ENCODE measurements at regions not wholly inside any gene's neighbourhood (a gene's known extent, or its start where the extent isn't known, plus 50 kb on each side); places are given as distances from the start of the nearest gene placed in this dataset.

DNA sequence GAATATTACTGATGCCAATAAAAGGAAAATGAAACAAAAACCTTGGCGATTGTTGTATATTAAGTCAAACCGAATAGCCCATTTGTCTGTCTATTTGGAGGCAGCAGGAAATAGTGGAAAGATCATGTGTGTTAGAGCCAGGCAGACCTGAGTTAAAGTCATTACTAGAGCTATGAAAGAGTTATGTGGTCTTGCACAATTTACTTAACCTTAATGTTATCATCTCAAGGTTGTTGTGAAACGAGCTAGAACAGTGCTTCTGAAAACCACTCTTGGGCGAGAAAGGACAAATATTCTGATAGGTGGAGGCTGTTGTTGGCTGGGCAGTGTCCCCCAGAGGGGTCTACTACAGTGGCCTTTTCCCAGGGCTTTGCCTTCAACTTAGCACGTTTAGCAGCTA is 60.0 kb upstream of the NUP160 start:
- ATAC-seq, result no peak
- Histone ChIP-seq H3K79me2 (replicated peaks; ENCODE audit: insufficient read depth) (no peaks in the 10 kb centered on the region), H2AFZ (no peak overlapping the region; the same call in 1 of the 2 replicates), H3K9me2 (ENCODE audit: insufficient read depth) (0 out of 2 replicates have a peak, but pooled peaks cover 3% of the 10 kb centered on the region), H3F3A (replicated peaks; ENCODE audit: low read depth) (no peaks in the 10 kb centered on the region), H3K4me2 (no peak overlapping the region), H3K27ac (ENCODE audit: low read depth) (no peak overlapping the region), H3K4me1 (ENCODE audit: insufficient read depth) (no peaks in the 10 kb centered on the region), H4K20me1 (replicated peaks; ENCODE audit: insufficient read depth) (no peaks in the 10 kb centered on the region), H3K36me3 (ENCODE audit: insufficient read depth) (no peaks in the 10 kb centered on the region), H3K27me3 (ENCODE audit: insufficient read depth) (no peaks in the 10 kb centered on the region), H3K4me3 (no peak overlapping the region)
- Mint-ChIP-seq H3K36me3 (ENCODE audit: low read depth) (no peaks in the 10 kb centered on the region), H3K4me1 (no peaks in the 10 kb centered on the region; the same call in 2 of the 3 replicates), H3K9me3 (no peaks in the 10 kb centered on the region), H3K27ac (no peak overlapping the region), H3K27me3 (ENCODE audit: insufficient read depth, low read depth, poor library complexity) (no peaks in the 10 kb centered on the region), H3K4me3 (no peak overlapping the region)
- no peak for DNase-seq (ENCODE audit: low spot score)
- TF ChIP-seq POLR2AphosphoS5 (IDR thresholded peaks at IDR 0.05; ENCODE audit: low read depth) (no peak), NANOG (IDR thresholded peaks at IDR 0.05; ENCODE audit: borderline replicate concordance) (no peak), EZH2 (IDR thresholded peaks at IDR 0.05; ENCODE audit: low read depth, unreplicated experiment) (no peak), ZNF114 (CRISPR knock-in tag; IDR thresholded peaks at IDR 0.05) (no peak)
- TF ChIP-seq, protein P1, sequence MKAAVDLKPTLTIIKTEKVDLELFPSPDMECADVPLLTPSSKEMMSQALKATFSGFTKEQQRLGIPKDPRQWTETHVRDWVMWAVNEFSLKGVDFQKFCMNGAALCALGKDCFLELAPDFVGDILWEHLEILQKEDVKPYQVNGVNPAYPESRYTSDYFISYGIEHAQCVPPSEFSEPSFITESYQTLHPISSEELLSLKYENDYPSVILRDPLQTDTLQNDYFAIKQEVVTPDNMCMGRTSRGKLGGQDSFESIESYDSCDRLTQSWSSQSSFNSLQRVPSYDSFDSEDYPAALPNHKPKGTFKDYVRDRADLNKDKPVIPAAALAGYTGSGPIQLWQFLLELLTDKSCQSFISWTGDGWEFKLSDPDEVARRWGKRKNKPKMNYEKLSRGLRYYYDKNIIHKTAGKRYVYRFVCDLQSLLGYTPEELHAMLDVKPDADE (IDR thresholded peaks at IDR 0.05), result no peak
- TF ChIP-seq, protein P2, sequence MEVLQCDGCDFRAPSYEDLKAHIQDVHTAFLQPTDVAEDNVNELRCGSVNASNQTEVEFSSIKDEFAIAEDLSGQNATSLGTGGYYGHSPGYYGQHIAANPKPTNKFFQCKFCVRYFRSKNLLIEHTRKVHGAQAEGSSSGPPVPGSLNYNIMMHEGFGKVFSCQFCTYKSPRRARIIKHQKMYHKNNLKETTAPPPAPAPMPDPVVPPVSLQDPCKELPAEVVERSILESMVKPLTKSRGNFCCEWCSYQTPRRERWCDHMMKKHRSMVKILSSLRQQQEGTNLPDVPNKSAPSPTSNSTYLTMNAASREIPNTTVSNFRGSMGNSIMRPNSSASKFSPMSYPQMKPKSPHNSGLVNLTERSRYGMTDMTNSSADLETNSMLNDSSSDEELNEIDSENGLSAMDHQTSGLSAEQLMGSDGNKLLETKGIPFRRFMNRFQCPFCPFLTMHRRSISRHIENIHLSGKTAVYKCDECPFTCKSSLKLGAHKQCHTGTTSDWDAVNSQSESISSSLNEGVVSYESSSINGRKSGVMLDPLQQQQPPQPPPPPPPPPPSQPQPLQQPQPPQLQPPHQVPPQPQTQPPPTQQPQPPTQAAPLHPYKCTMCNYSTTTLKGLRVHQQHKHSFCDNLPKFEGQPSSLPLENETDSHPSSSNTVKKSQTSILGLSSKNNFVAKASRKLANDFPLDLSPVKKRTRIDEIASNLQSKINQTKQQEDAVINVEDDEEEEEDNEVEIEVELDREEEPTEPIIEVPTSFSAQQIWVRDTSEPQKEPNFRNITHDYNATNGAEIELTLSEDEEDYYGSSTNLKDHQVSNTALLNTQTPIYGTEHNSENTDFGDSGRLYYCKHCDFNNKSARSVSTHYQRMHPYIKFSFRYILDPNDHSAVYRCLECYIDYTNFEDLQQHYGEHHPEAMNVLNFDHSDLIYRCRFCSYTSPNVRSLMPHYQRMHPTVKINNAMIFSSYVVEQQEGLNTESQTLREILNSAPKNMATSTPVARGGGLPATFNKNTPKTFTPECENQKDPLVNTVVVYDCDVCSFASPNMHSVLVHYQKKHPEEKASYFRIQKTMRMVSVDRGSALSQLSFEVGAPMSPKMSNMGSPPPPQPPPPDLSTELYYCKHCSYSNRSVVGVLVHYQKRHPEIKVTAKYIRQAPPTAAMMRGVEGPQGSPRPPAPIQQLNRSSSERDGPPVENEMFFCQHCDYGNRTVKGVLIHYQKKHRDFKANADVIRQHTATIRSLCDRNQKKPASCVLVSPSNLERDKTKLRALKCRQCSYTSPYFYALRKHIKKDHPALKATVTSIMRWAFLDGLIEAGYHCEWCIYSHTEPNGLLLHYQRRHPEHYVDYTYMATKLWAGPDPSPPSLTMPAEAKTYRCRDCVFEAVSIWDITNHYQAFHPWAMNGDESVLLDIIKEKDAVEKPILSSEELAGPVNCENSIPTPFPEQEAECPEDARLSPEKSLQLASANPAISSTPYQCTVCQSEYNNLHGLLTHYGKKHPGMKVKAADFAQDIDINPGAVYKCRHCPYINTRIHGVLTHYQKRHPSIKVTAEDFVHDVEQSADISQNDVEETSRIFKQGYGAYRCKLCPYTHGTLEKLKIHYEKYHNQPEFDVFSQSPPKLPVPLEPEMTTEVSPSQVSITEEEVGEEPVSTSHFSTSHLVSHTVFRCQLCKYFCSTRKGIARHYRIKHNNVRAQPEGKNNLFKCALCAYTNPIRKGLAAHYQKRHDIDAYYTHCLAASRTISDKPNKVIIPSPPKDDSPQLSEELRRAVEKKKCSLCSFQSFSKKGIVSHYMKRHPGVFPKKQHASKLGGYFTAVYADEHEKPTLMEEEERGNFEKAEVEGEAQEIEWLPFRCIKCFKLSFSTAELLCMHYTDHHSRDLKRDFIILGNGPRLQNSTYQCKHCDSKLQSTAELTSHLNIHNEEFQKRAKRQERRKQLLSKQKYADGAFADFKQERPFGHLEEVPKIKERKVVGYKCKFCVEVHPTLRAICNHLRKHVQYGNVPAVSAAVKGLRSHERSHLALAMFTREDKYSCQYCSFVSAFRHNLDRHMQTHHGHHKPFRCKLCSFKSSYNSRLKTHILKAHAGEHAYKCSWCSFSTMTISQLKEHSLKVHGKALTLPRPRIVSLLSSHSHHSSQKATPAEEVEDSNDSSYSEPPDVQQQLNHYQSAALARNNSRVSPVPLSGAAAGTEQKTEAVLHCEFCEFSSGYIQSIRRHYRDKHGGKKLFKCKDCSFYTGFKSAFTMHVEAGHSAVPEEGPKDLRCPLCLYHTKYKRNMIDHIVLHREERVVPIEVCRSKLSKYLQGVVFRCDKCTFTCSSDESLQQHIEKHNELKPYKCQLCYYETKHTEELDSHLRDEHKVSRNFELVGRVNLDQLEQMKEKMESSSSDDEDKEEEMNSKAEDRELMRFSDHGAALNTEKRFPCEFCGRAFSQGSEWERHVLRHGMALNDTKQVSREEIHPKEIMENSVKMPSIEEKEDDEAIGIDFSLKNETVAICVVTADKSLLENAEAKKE (CRISPR knock-in tag; IDR thresholded peaks at IDR 0.05), result no peak
